PC-9 (cell line): ENCODE measurements at regions not wholly inside any gene's neighbourhood (a gene's known extent, or its start where the extent isn't known, plus 50 kb on each side); places are given as distances from the start of the nearest gene placed in this dataset.

Experiments used
- CTCF ChIP-seq: fragments of 200-600 bp; sonication (generic); conservative IDR thresholded peaks from 2 replicates; pipeline ENCODE4 v1.6.1; 2017; ENCODE audit warnings: mixed run types, antibody characterized with exemption, mild to moderate bottlenecking, moderate library complexity
- EZH2 ChIP-seq: fragments of 200-600 bp; sonication (generic); IDR thresholded peaks from 2 replicates; pipeline ENCODE4 v1.8.0; 2017; ENCODE audit warnings: antibody characterized with exemption, low read depth

GRCh38 chr9:78954286-78954685 lies 617.5 kb upstream of the TLE4 start:
- TF ChIP-seq CTCF (no peak), EZH2 (no peak)
